HG03520 (cell line): ENCODE measurements at regions not wholly inside any gene's neighbourhood (a gene's known extent, or its start where the extent isn't known, plus 50 kb on each side); places are given as distances from the start of the nearest gene placed in this dataset.

ENCODE experiments used
- ATAC-seq: cut with Tn5 transposase; IDR thresholded peaks from one replicate; pipeline ENCODE4 v1.9.1; 2021; ENCODE audit warnings: mild to moderate bottlenecking, moderate library complexity; ENCODE audit not compliant: unreplicated experiment

- no peak for ATAC-seq
These were observed 737.3 kb downstream of the MTRR start for GRCh38 chr5:8606231-8606630.

GRCh38 chr5:8611067-8611466 is 742.1 kb downstream of the MTRR start:
- no peak for ATAC-seq

- ATAC-seq, result no peak
These were observed 744.2 kb downstream of the MTRR start for GRCh38 chr5:8613078-8613685.

- ATAC-seq, result no peak
These were observed 746.4 kb downstream of the MTRR start for GRCh38 chr5:8615142-8615858.

GRCh38 chr5:8628521-8628920 is 759.6 kb downstream of the MTRR start:
- ATAC-seq, result no peak

- no peak for ATAC-seq
These were observed 764.3 kb downstream of the MTRR start for GRCh38 chr5:8633259-8633658.

- ATAC-seq, result no peak
These were observed 764.7 kb downstream of the MTRR start for GRCh38 chr5:8633696-8634095.

- no peak for ATAC-seq
These were observed 765.3 kb downstream of the MTRR start for GRCh38 chr5:8634219-8634618.

- ATAC-seq, result no peak
These were observed 773.0 kb downstream of the MTRR start for GRCh38 chr5:8641786-8642505.

GRCh38 chr5:8644377-8644776 is 775.4 kb downstream of the MTRR start:
- no peak for ATAC-seq

GRCh38 chr5:8647111-8647510 is 778.2 kb downstream of the MTRR start:
- ATAC-seq, result no peak

GRCh38 chr5:8650186-8650585 is 781.2 kb downstream of the MTRR start:
- no peak for ATAC-seq

GRCh38 chr5:8660133-8660893 is 791.4 kb downstream of the MTRR start:
- ATAC-seq, result no peak

- no peak for ATAC-seq
These were observed 794.4 kb downstream of the MTRR start for GRCh38 chr5:8663374-8663773.

GRCh38 chr5:8675182-8675581 is 806.2 kb downstream of the MTRR start:
- ATAC-seq, result no peak

GRCh38 chr5:8676695-8677094 is 807.7 kb downstream of the MTRR start:
- ATAC-seq, result no peak

- ATAC-seq, result no peak
These were observed 813.4 kb downstream of the MTRR start for GRCh38 chr5:8682381-8682780.

GRCh38 chr5:8683496-8683895 is 814.5 kb downstream of the MTRR start:
- no peak for ATAC-seq

- no peak for ATAC-seq
These were observed 816.8 kb downstream of the MTRR start for GRCh38 chr5:8685704-8686103.

- no peak for ATAC-seq
These were observed 817.8 kb downstream of the MTRR start for GRCh38 chr5:8686707-8687106.

- ATAC-seq, result no peak
These were observed 820.8 kb downstream of the MTRR start for GRCh38 chr5:8689773-8690172.
